HUES6 (cell line): ENCODE measurements at regions not wholly inside any gene's neighbourhood (a gene's known extent, or its start where the extent isn't known, plus 50 kb on each side); places are given as distances from the start of the nearest gene placed in this dataset.
"Not testable (repeated sequence)": the region's sequence is repeated elsewhere in the genome, so short reads cannot be mapped to it uniquely, and the experiment has no call there.

Experiments used
- H3K27ac ChIP-seq: 2 replicates; pipeline ENCODE4 v1.7.0; 2013; ENCODE audit warnings: low read depth, mild to moderate bottlenecking, low read length, inconsistent platforms
- H3K27me3 ChIP-seq: 2 replicates; pipeline ENCODE4 v1.6.1; 2013; ENCODE audit warnings: low read length; ENCODE audit not compliant: control insufficient read depth, insufficient read depth
- H3K36me3 ChIP-seq: 2 replicates; pipeline ENCODE4 v1.6.1; 2013; ENCODE audit warnings: low read length; ENCODE audit not compliant: control insufficient read depth, insufficient read depth
- H3K4me1 ChIP-seq: 2 replicates; pipeline ENCODE4 v1.6.1; 2013; ENCODE audit warnings: low read length; ENCODE audit not compliant: control insufficient read depth, insufficient read depth
- H3K4me3 ChIP-seq: 2 replicates; pipeline ENCODE4 v1.5.1; 2013; ENCODE audit warnings: low read depth, low read length
- H3K9ac ChIP-seq: one replicate; pipeline ENCODE4 v1.6.1; 2013; ENCODE audit warnings: mild to moderate bottlenecking, low read length
- H3K9me3 ChIP-seq: 2 replicates; pipeline ENCODE4 v1.6.1; 2013; ENCODE audit warnings: low read depth, low read length; ENCODE audit not compliant: control insufficient read depth, insufficient read depth

- H3K36me3 ChIP-seq, H3K27ac ChIP-seq, H3K27me3 ChIP-seq, H3K4me1 ChIP-seq, H3K4me3 ChIP-seq, H3K9ac ChIP-seq: not testable (repeated sequence)
- H3K9me3 ChIP-seq: peaks cover 18% of the 10 kb centered on the region; the same call in 1 of the 2 replicates
Measured at GRCh38 chr15:20334451-20334850, 207.1 kb downstream of the GOLGA6L6 start.

GRCh38 chr15:20325751-20326150 is 215.8 kb downstream of the GOLGA6L6 start:
- not testable (repeated sequence) for H3K9me3 ChIP-seq, H3K4me3 ChIP-seq, H3K36me3 ChIP-seq, H3K27ac ChIP-seq, H3K4me1 ChIP-seq, H3K9ac ChIP-seq, H3K27me3 ChIP-seq

GRCh38 chr15:20317132-20317531 is 224.5 kb downstream of the GOLGA6L6 start:
- H3K27me3 ChIP-seq, H3K4me3 ChIP-seq, H3K4me1 ChIP-seq, H3K27ac ChIP-seq, H3K9ac ChIP-seq, H3K9me3 ChIP-seq, H3K36me3 ChIP-seq: not testable (repeated sequence)

- H3K4me1 ChIP-seq, H3K27me3 ChIP-seq, H3K36me3 ChIP-seq, H3K27ac ChIP-seq, H3K9ac ChIP-seq, H3K4me3 ChIP-seq: not testable (repeated sequence)
- peaks cover 35% of the 10 kb centered on the region; the same call in 1 of the 2 replicates for H3K9me3 ChIP-seq
Measured at GRCh38 chr15:20311014-20311680, 230.5 kb downstream of the GOLGA6L6 start.

GRCh38 chr15:20310603-20311002 is 231.0 kb downstream of the GOLGA6L6 start:
- Histone ChIP-seq H3K27me3 (no peaks in the 10 kb centered on the region), H3K4me3 (no peak overlapping the region), H3K4me1 (no peaks in the 10 kb centered on the region), H3K9me3 (peaks cover 40% of the 10 kb centered on the region; the same call in 1 of the 2 replicates), H3K9ac (no peak overlapping the region), H3K36me3 (no peaks in the 10 kb centered on the region), H3K27ac (no peak overlapping the region)

- not testable (repeated sequence) for H3K4me1 ChIP-seq, H3K9ac ChIP-seq, H3K4me3 ChIP-seq, H3K27ac ChIP-seq, H3K27me3 ChIP-seq, H3K36me3 ChIP-seq
- H3K9me3 ChIP-seq: peaks cover 41% of the 10 kb centered on the region; the same call in 1 of the 2 replicates
Measured at GRCh38 chr15:20309966-20310365, 231.6 kb downstream of the GOLGA6L6 start.

GRCh38 chr15:20309395-20309794 is 232.2 kb downstream of the GOLGA6L6 start:
- not testable (repeated sequence) for H3K4me3 ChIP-seq, H3K4me1 ChIP-seq, H3K27me3 ChIP-seq, H3K36me3 ChIP-seq, H3K27ac ChIP-seq, H3K9ac ChIP-seq
- H3K9me3 ChIP-seq: peaks cover 47% of the 10 kb centered on the region; the same call in 1 of the 2 replicates

- not testable (repeated sequence) for H3K4me1 ChIP-seq, H3K36me3 ChIP-seq, H3K9ac ChIP-seq, H3K27ac ChIP-seq, H3K4me3 ChIP-seq, H3K27me3 ChIP-seq
- peaks cover 59% of the 10 kb centered on the region; the same call in 1 of the 2 replicates for H3K9me3 ChIP-seq
Measured at GRCh38 chr15:20308027-20308690, 233.4 kb downstream of the GOLGA6L6 start.

GRCh38 chr15:20307137-20307536 is 234.5 kb downstream of the GOLGA6L6 start:
- not testable (repeated sequence) for H3K27me3 ChIP-seq, H3K27ac ChIP-seq, H3K4me3 ChIP-seq, H3K36me3 ChIP-seq, H3K4me1 ChIP-seq, H3K9ac ChIP-seq
- peaks cover 65% of the 10 kb centered on the region; the same call in 1 of the 2 replicates for H3K9me3 ChIP-seq

GRCh38 chr15:20306497-20307106 is 235.0 kb downstream of the GOLGA6L6 start:
- H3K27ac ChIP-seq, H3K4me1 ChIP-seq, H3K9ac ChIP-seq, H3K4me3 ChIP-seq, H3K27me3 ChIP-seq, H3K36me3 ChIP-seq: not testable (repeated sequence)
- peaks cover 71% of the 10 kb centered on the region; the same call in 1 of the 2 replicates for H3K9me3 ChIP-seq

GRCh38 chr15:20305912-20306311 is 235.7 kb downstream of the GOLGA6L6 start:
- peaks cover 76% of the 10 kb centered on the region; the same call in 1 of the 2 replicates for H3K9me3 ChIP-seq
- not testable (repeated sequence) for H3K4me3 ChIP-seq, H3K9ac ChIP-seq, H3K36me3 ChIP-seq, H3K27me3 ChIP-seq, H3K4me1 ChIP-seq, H3K27ac ChIP-seq
